ENCODE measurements at regions not wholly inside any gene's neighbourhood (a gene's known extent, or its start where the extent isn't known, plus 50 kb on each side); places are given as distances from the start of the nearest gene placed in this dataset.
A peak's percentile ranks its signal among the peaks of the same experiment; 100 is the strongest.

DNA sequence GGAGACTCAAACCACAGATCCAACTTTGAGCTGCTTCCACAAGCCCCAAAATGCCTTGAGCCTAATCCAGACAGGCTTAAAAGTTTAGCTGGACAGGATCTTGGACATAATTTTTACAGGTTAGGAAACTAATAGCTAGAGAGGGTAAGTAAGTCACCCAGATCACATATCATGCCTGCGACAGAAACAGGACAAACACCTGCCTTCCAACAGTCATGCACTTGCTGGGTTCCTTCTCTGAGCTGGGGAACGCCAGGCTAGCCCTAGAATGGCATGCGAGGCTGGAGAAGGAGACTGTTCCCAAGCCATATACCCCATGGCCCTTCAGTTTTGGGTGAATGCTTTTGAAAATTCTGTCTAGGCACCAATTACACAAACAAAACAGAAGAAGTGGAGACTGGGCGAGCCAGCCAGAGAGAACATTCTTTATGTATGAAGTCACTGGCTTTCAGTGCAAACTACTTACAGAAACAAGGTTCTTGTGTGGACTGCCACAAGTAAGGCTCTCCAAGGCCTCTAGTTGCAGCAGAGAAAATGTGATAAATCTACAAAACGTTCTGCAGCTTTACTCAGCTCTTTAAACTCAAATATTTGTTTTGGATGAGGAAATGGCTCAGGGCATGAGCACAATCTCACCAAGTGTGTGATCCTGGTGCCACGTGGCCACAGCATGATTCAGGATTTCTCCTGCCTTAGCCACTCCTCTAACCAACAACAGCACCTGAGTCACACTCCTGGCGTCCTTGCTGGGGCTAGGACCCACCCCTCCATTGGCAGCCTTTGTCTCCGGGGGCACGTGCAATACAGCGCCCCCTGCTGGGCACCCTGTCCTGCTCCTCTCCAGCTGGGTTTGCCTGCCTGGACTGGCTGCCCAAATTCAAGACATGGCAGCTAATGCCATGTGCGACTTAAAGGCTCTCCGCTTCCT lies 73.4 kb upstream of the UBL3 start:
- H3K27me3 ChIP-seq (ENCODE audit: low read depth, low read length): 0 out of 2 replicates have a peak, but pooled peaks cover under 1% of the 10 kb centered on the region
- no peaks in the 10 kb centered on the region for H3K79me2 ChIP-seq (ENCODE audit: low read length)
- H3K4me2 ChIP-seq (ENCODE audit: low read length): no peak overlapping the region
- H3K9me3 ChIP-seq (ENCODE audit: insufficient read depth, low read length): no peaks in the 10 kb centered on the region
- H3K4me3 ChIP-seq (ENCODE audit: low read length): no peak overlapping the region
- H3K27ac ChIP-seq (ENCODE audit: low read length): no peak overlapping the region
- peaks cover 7% of the 10 kb centered on the region; the same call in 1 of the 2 replicates for H3K4me1 ChIP-seq (ENCODE audit: low read length)
- TF ChIP-seq, protein P1, sequence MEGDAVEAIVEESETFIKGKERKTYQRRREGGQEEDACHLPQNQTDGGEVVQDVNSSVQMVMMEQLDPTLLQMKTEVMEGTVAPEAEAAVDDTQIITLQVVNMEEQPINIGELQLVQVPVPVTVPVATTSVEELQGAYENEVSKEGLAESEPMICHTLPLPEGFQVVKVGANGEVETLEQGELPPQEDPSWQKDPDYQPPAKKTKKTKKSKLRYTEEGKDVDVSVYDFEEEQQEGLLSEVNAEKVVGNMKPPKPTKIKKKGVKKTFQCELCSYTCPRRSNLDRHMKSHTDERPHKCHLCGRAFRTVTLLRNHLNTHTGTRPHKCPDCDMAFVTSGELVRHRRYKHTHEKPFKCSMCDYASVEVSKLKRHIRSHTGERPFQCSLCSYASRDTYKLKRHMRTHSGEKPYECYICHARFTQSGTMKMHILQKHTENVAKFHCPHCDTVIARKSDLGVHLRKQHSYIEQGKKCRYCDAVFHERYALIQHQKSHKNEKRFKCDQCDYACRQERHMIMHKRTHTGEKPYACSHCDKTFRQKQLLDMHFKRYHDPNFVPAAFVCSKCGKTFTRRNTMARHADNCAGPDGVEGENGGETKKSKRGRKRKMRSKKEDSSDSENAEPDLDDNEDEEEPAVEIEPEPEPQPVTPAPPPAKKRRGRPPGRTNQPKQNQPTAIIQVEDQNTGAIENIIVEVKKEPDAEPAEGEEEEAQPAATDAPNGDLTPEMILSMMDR (IDR thresholded peaks at IDR 0.05; ENCODE audit: low read depth, low read length): peak; percentile 95
- TF ChIP-seq EZH2phosphoT487 (IDR thresholded peaks at IDR 0.05; ENCODE audit: low read depth): no peak
- H4K20me1 ChIP-seq (ENCODE audit: insufficient read depth, low read length): no peaks in the 10 kb centered on the region
- no peak overlapping the region for H2AFZ ChIP-seq (ENCODE audit: low read depth, low read length)
- no peaks in the 10 kb centered on the region for H3K36me3 ChIP-seq (replicated peaks; ENCODE audit: low read depth, low read length)
- no peak overlapping the region for H3K9ac ChIP-seq (ENCODE audit: low read length)

DNA sequence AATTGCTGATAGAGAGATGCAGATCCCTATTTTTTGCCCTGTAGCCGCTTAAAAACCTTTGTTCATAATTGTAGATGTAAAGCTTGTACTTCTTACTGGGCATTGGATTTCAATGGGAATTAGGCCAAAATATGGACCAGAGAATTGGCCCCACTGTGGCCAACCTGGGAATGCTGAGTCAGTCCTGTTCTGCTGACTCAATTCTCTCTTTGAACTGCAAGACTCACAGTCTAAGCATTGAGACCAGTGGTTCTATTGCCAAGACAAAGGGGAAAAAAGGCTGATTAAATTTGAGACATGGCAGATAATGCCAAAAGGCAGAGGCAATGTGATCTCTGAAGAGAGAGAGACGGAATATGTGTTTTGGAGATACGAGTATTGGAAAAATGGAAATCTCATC lies 72.5 kb upstream of the UBL3 start:
- Histone ChIP-seq H3K27ac (ENCODE audit: low read length) (no peak overlapping the region), H3K4me2 (ENCODE audit: low read length) (no peak overlapping the region), H3K9me3 (ENCODE audit: insufficient read depth, low read length) (no peaks in the 10 kb centered on the region), H3K4me3 (ENCODE audit: low read length) (no peak overlapping the region), H3K79me2 (ENCODE audit: low read length) (no peaks in the 10 kb centered on the region), H3K9ac (ENCODE audit: low read length) (no peak overlapping the region), H3K4me1 (ENCODE audit: low read length) (peaks cover 7% of the 10 kb centered on the region; the same call in 1 of the 2 replicates), H3K27me3 (ENCODE audit: low read depth, low read length) (no peaks in the 10 kb centered on the region), H4K20me1 (ENCODE audit: insufficient read depth, low read length) (no peaks in the 10 kb centered on the region), H3K36me3 (replicated peaks; ENCODE audit: low read depth, low read length) (no peaks in the 10 kb centered on the region), H2AFZ (ENCODE audit: low read depth, low read length) (no peak overlapping the region)
- TF ChIP-seq, protein P1 (IDR thresholded peaks at IDR 0.05; ENCODE audit: low read depth, low read length): no peak
- TF ChIP-seq EZH2phosphoT487 (IDR thresholded peaks at IDR 0.05; ENCODE audit: low read depth): no peak

GRCh38 chr13:29922281-29922821 lies 71.9 kb upstream of the UBL3 start:
- H3K27ac ChIP-seq (ENCODE audit: low read length): no peak overlapping the region

DNA sequence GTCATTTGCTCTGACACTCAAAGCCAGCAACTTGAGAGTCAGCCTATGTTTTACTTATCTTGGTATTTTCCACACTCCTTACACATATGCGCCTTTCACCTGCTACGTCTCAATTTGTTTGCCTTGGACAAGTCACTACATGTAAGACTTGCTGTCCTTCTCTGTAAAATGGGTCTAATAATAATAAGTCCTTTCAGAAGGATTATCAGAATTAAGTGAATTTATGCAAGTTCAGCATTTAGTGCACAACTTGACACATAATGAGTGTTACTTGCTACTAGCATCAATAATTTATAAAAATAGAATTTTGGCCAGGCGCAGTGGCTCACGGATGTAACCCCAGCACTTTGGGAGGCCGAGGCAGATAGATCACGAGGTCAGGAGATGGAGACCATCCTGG lies 71.1 kb upstream of the UBL3 start:
- Histone ChIP-seq H3K27me3 (ENCODE audit: low read depth, low read length) (no peaks in the 10 kb centered on the region), H3K9ac (ENCODE audit: low read length) (no peak overlapping the region), H3K4me2 (ENCODE audit: low read length) (no peak overlapping the region), H2AFZ (ENCODE audit: low read depth, low read length) (no peak overlapping the region), H3K4me3 (ENCODE audit: low read length) (no peak overlapping the region), H3K27ac (ENCODE audit: low read length) (no peak overlapping the region), H4K20me1 (ENCODE audit: insufficient read depth, low read length) (no peaks in the 10 kb centered on the region), H3K79me2 (ENCODE audit: low read length) (no peaks in the 10 kb centered on the region), H3K9me3 (ENCODE audit: insufficient read depth, low read length) (no peaks in the 10 kb centered on the region), H3K36me3 (replicated peaks; ENCODE audit: low read depth, low read length) (no peaks in the 10 kb centered on the region), H3K4me1 (ENCODE audit: low read length) (peaks cover 7% of the 10 kb centered on the region; the same call in 1 of the 2 replicates)
- TF ChIP-seq, protein P1 (IDR thresholded peaks at IDR 0.05; ENCODE audit: low read depth, low read length): no peak
- no peak for TF ChIP-seq EZH2phosphoT487 (IDR thresholded peaks at IDR 0.05; ENCODE audit: low read depth)

More at GRCh38 chr13:29922281-29922821, 71.9 kb upstream of the UBL3 start:
- H3K9me3 ChIP-seq (ENCODE audit: insufficient read depth, low read length): no peaks in the 10 kb centered on the region
- no peaks in the 10 kb centered on the region for H4K20me1 ChIP-seq (ENCODE audit: insufficient read depth, low read length)
- no peaks in the 10 kb centered on the region for H3K27me3 ChIP-seq (ENCODE audit: low read depth, low read length)
- H3K36me3 ChIP-seq (replicated peaks; ENCODE audit: low read depth, low read length): no peaks in the 10 kb centered on the region
- TF ChIP-seq, protein P1 (IDR thresholded peaks at IDR 0.05; ENCODE audit: low read depth, low read length): no peak
- H3K4me2 ChIP-seq (ENCODE audit: low read length): no peak overlapping the region
- no peak overlapping the region for H2AFZ ChIP-seq (ENCODE audit: low read depth, low read length)
- peaks cover 7% of the 10 kb centered on the region; the same call in 1 of the 2 replicates for H3K4me1 ChIP-seq (ENCODE audit: low read length)
- no peak overlapping the region for H3K9ac ChIP-seq (ENCODE audit: low read length)
- H3K4me3 ChIP-seq (ENCODE audit: low read length): no peak overlapping the region
- H3K79me2 ChIP-seq (ENCODE audit: low read length): no peaks in the 10 kb centered on the region
